Adipose tissue (tissue), 3 donors: ENCODE measurements at regions not wholly inside any gene's neighbourhood (a gene's known extent, or its start where the extent isn't known, plus 50 kb on each side); places are given as distances from the start of the nearest gene placed in this dataset.

Experiments
- H3K27ac ChIP-seq: one replicate; pipeline ENCODE4 v1.5.1; 2013; ENCODE audit warnings: low read depth, low read length
- WGBS, 3 donors: extraction: QIAGEN DNeasy Blood & Tissue Kit; methylation state at CpG; one replicate each; pipeline ENCODE4 v1.1.7; 2013; 5-methylcytosine and 5-hydroxymethylcytosine counted together
- donor health status: healthy with polysubstance abuse.
- donor health status: Bipolar disorder and iron deficiency.
- donor health status: healthy.

GRCh38 chr15:93223803-93224202, 134.8 kb upstream of the RGMA start:
- 89 to 95% (median 94%) methylated on average over 7 of the region's 7 CpGs for WGBS, 3 donors
- no peak overlapping the region for H3K27ac ChIP-seq

GRCh38 chr15:93221759-93222158, 132.7 kb upstream of the RGMA start:
- no peak overlapping the region for H3K27ac ChIP-seq
- 61 to 62% (median 61%) methylated on average over 4 of the region's 4 CpGs for WGBS, 3 donors

- 68 to 87% (median 73%) methylated on average over 2 of the region's 2 CpGs for WGBS, 3 donors
- no peak overlapping the region for H3K27ac ChIP-seq
Observed at GRCh38 chr15:93219859-93220420, 130.9 kb upstream of the RGMA start.

GRCh38 chr15:93217343-93217742, 128.3 kb upstream of the RGMA start:
- 29 to 63% (median 58%) methylated on average over 1 of the region's 1 CpG for WGBS, 3 donors
- H3K27ac ChIP-seq, result no peak overlapping the region

- H3K27ac ChIP-seq, result no peak overlapping the region
- 80 to 92% (median 91%) methylated on average over 3 of the region's 3 CpGs for WGBS, 3 donors
Observed at GRCh38 chr15:93214106-93214505, 125.1 kb upstream of the RGMA start.

GRCh38 chr15:93213281-93213680, 124.3 kb upstream of the RGMA start:
- WGBS, 3 donors, result 80 to 89% (median 86%) methylated on average over 5 of the region's 5 CpGs
- no peak overlapping the region for H3K27ac ChIP-seq

GRCh38 chr15:93212578-93212977, 123.6 kb upstream of the RGMA start:
- 95 to 97% (median 97%) methylated on average over 5 of the region's 5 CpGs for WGBS, 3 donors
- no peak overlapping the region for H3K27ac ChIP-seq

GRCh38 chr15:93210995-93211394, 122.0 kb upstream of the RGMA start:
- WGBS, 3 donors, result 81 to 85% (median 83%) methylated on average over 5 of the region's 5 CpGs
- H3K27ac ChIP-seq, result no peak overlapping the region

- 81 to 87% (median 86%) methylated on average over 11 of the region's 11 CpGs for WGBS, 3 donors
- no peak overlapping the region for H3K27ac ChIP-seq
Observed at GRCh38 chr15:93209690-93210445, 120.9 kb upstream of the RGMA start.

- 50 to 70% (median 62%) methylated on average over 1 of the region's 1 CpG for WGBS, 3 donors
- no peak overlapping the region for H3K27ac ChIP-seq
Observed at GRCh38 chr15:93206893-93207292, 117.9 kb upstream of the RGMA start.

GRCh38 chr15:93205413-93205812, 116.4 kb upstream of the RGMA start:
- H3K27ac ChIP-seq, result no peak overlapping the region
- 85 to 91% (median 86%) methylated on average over 8 of the region's 8 CpGs for WGBS, 3 donors

GRCh38 chr15:93203036-93203435, 114.0 kb upstream of the RGMA start:
- WGBS, 3 donors, result 33 to 38% (median 35%) methylated on average over 1 of the region's 1 CpG
- no peak overlapping the region for H3K27ac ChIP-seq

- WGBS, 3 donors, result 90 to 92% (median 91%) methylated on average over 3 of the region's 3 CpGs
- H3K27ac ChIP-seq, result no peak overlapping the region
Observed at GRCh38 chr15:93202405-93202804, 113.4 kb upstream of the RGMA start.

- H3K27ac ChIP-seq, result no peak overlapping the region
- WGBS, 3 donors, result 38 to 77% (median 74%) methylated on average over 4 of the region's 4 CpGs
Observed at GRCh38 chr15:93201940-93202339, 112.9 kb upstream of the RGMA start.

GRCh38 chr15:93200837-93201226, 111.8 kb upstream of the RGMA start:
- WGBS, 3 donors, result 60 to 73% (median 61%) methylated on average over 4 of the region's 4 CpGs

GRCh38 chr15:93200081-93200836, 111.2 kb upstream of the RGMA start:
- WGBS, 3 donors, result 52 to 68% (median 60%) methylated on average over 6 of the region's 6 CpGs
- no peak overlapping the region for H3K27ac ChIP-seq

More at GRCh38 chr15:93200837-93201226, 111.8 kb upstream of the RGMA start:
- H3K27ac ChIP-seq, result no peak overlapping the region

GRCh38 chr15:93196135-93196670, 107.2 kb upstream of the RGMA start:
- WGBS, 3 donors, result 62 to 75% (median 64%) methylated on average over 5 of the region's 5 CpGs
- no peak overlapping the region for H3K27ac ChIP-seq

GRCh38 chr15:93195109-93195508, 106.1 kb upstream of the RGMA start:
- no peak overlapping the region for H3K27ac ChIP-seq
- 60 to 68% (median 64%) methylated on average over 3 of the region's 3 CpGs for WGBS, 3 donors

- WGBS, 3 donors, result 84 to 87% (median 85%) methylated on average over 8 of the region's 8 CpGs
- H3K27ac ChIP-seq, result no peak overlapping the region
Observed at GRCh38 chr15:93190238-93190637, 101.2 kb upstream of the RGMA start.
